Tibial nerve (tissue), 4 donors: ENCODE measurements at regions not wholly inside any gene's neighbourhood (a gene's known extent, or its start where the extent isn't known, plus 50 kb on each side); places are given as distances from the start of the nearest gene placed in this dataset.

ENCODE experiments used
- EP300 ChIP-seq, 2 donors: sonication (generic); formaldehyde crosslinking; IDR thresholded peaks; one replicate each; pipeline ENCODE4 v1.6.1; 2017; ENCODE audit warnings: antibody characterized with exemption in 2 of 2, mild to moderate bottlenecking in 1 of 2
- POLR2A ChIP-seq, 2 donors: fragments of 450-650 bp; IDR thresholded peaks; one replicate each; pipeline ENCODE4 v1.6.1; 2017; ENCODE audit warnings: antibody characterized with exemption in 2 of 2, mild to moderate bottlenecking in 2 of 2, moderate library complexity in 2 of 2
- TF ChIP-seq, protein P1 (sequence below), 5 experiments: fragments of 200-600 bp in 3 of 5; fragments of 450-650 bp in 2 of 5; sonication (generic) in 3 of 5; IDR thresholded peaks; one replicate each; pipeline ENCODE4 v1.5.1; 2016 to 2019; ENCODE audit warnings: antibody characterized with exemption in 5 of 5, mild to moderate bottlenecking in 3 of 5, moderate library complexity in 2 of 5

GRCh38 chr16:55981557-55981956 is 106.4 kb upstream of the CES5A start:
- TF ChIP-seq, protein P1, sequence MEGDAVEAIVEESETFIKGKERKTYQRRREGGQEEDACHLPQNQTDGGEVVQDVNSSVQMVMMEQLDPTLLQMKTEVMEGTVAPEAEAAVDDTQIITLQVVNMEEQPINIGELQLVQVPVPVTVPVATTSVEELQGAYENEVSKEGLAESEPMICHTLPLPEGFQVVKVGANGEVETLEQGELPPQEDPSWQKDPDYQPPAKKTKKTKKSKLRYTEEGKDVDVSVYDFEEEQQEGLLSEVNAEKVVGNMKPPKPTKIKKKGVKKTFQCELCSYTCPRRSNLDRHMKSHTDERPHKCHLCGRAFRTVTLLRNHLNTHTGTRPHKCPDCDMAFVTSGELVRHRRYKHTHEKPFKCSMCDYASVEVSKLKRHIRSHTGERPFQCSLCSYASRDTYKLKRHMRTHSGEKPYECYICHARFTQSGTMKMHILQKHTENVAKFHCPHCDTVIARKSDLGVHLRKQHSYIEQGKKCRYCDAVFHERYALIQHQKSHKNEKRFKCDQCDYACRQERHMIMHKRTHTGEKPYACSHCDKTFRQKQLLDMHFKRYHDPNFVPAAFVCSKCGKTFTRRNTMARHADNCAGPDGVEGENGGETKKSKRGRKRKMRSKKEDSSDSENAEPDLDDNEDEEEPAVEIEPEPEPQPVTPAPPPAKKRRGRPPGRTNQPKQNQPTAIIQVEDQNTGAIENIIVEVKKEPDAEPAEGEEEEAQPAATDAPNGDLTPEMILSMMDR (IDR thresholded peaks at IDR 0.05): no peak
- TF ChIP-seq EP300 (IDR thresholded peaks at IDR 0.05): no peak
- no peak for TF ChIP-seq POLR2A (IDR thresholded peaks at IDR 0.05)
